Spinal cord (tissue), 9 donors: ENCODE measurements at regions not wholly inside any gene's neighbourhood (a gene's known extent, or its start where the extent isn't known, plus 50 kb on each side); places are given as distances from the start of the nearest gene placed in this dataset.
A peak's percentile ranks its signal among the peaks of the same experiment; 100 is the strongest.

Experiments
- DNase-seq, 6 donors: peaks; one replicate each; pipeline versions ENCODE4 v3.0.0 to v3.0.0-alpha.2; 2013 to 2015; ENCODE audit warnings: low spot score in 6 of 6, low read depth in 4 of 6
- H3K27ac ChIP-seq: one replicate; pipeline ENCODE4 v1.5.1; 2013; ENCODE audit warnings: low read depth, low read length, control low read depth
- H3K27me3 ChIP-seq: one replicate; pipeline ENCODE4 v1.6.1; 2013; ENCODE audit warnings: low read length; ENCODE audit not compliant: control insufficient read depth, insufficient read depth
- H3K36me3 ChIP-seq: one replicate; pipeline ENCODE4 v1.6.1; 2013; ENCODE audit warnings: low read length; ENCODE audit not compliant: control insufficient read depth, insufficient read depth
- H3K4me1 ChIP-seq: one replicate; pipeline ENCODE4 v1.6.1; 2013; ENCODE audit warnings: low read length; ENCODE audit not compliant: control insufficient read depth, insufficient read depth
- H3K4me3 ChIP-seq: one replicate; pipeline ENCODE4 v1.5.1; 2013; ENCODE audit warnings: low read depth, low read length, control low read depth
- H3K9me3 ChIP-seq: one replicate; pipeline ENCODE4 v1.6.1; 2013; ENCODE audit warnings: low read length; ENCODE audit not compliant: control insufficient read depth, insufficient read depth
- WGBS: methylation state at CpG from one replicate; pipeline ENCODE4 v1.1.5; 2013; ENCODE audit warnings: missing lambda C conversion rate; ENCODE audit not compliant: insufficient coverage; 5-methylcytosine and 5-hydroxymethylcytosine counted together
- donor health status: healthy.

DNA sequence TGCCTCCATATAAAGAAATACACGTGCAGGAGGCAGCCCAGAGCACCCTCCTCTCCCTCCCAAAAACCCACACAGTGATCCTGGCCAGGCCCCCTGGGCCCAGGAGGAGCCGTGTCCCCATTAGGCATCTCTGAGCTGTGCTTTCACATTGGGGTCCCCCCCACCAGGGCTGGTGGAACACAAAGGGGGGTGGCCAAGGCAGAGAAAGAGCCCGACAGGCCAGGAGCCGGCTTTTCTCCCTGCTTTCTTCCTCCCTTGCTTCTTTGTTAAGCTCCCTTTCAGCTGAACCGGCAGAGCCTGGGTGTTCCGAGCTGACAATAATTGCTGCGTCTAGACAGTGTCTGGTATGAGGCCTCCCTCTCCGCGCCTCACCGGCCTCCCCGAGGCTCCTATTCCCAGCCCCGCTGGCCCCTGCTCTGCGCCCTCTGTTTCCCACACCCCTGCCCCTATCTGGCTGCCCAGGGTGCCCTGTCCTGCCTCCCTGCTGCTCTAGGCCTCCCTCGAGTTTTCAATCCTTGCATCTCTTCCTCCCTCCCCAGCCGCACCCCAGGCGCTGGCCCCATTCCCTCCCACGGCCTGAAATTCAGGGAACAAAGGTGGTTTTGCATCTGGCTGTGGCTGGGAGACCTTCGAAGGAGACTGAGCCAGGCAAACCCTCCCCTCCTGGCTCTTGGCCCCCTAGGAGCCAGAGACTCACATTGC lies 120.6 kb downstream of the C9orf50 start:
- Histone ChIP-seq H3K27me3 (no peaks in the 10 kb centered on the region), H3K4me1 (peaks cover 64% of the 10 kb centered on the region), H3K27ac (peak overlapping the region; percentile 98), H3K4me3 (no peak overlapping the region), H3K36me3 (peaks cover 7% of the 10 kb centered on the region), H3K9me3 (no peaks in the 10 kb centered on the region)
- DNase-seq, result peak in 2 of 6 donors; percentile 87 to 88
- WGBS, result 14% methylated on average over 14 of the region's 18 CpGs

DNA sequence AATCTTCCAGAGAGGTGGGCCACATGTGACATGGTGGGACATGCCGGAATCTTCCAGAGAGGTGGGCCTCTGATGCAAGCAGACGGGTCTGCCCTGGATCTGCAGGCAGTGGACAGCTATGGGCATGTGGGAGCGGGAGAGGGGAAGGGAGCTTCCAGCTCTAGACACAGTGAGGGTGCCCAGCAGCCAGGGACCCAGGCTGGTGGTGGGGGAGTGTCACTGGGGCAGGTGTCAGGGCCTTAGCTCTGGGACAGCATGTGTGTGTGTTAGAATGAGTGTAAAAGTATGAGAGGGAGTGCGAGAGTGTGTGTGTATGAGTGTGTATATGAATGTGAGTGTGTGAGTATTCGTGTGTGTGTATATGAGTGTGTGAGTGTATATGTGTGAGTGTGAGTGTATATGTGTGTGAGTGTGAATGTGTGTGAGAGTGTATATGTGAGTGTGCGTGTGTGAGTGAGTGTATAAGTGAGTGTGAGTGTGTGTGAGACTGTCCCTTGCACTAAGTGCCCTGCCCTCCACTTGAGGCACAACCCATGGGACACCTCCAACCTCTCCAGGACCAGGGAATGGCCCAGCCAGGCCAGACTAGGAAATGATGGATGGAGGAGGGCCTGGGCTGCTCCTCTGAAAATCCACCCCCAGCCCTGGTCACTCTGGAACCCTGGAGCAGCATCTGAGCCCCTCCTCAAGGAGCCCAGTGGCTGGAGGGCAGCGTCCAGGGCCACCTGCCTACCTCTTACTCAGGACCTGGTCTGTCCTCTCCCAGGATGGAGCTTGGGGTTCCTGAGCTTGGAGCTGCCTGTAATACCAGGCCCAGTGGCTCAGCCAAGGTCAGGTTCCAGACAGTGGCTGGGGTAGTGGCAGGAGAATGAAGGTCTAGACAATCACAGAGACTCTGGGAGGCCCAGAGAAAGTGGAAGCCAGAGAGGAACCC lies 122.2 kb downstream of the C9orf50 start:
- H3K4me3 ChIP-seq, result peak overlapping the region; percentile 12
- no peak for DNase-seq
- WGBS, result 84% methylated on average over 7 of the region's 7 CpGs

DNA sequence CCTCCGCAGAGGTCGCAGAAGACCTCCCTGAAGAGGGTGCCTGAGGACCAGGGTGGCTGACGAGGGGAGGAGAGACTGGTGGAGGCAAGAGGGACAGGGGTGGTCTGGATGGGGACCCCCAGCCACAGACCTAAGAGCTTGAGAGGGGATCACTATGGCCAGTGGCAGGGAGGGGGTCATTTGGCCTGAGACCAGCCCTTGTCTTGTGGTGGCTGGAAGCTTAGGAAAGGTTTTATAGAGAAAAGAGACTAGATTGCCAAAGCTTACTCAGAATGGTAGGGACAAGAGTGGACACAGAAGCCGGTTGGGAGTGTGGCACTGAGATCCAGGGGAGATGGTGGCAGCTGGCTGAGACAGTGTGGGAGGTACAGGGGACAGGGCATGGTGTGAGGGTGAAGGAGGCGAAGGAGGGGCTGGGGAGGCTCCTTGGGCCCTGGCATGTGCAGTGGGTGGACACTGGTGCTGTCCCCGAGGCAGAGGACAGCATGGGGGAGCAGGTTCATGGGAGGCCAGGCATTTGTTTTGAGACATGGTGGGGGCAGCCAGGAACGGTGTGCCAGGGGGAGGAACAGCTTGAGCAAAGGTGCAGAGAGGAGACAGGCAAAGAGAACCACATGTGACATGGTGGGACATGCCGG lies 123.0 kb downstream of the C9orf50 start:
- Histone ChIP-seq H3K36me3 (peaks cover 9% of the 10 kb centered on the region), H3K27me3 (no peaks in the 10 kb centered on the region), H3K4me1 (peaks cover 76% of the 10 kb centered on the region), H3K9me3 (no peaks in the 10 kb centered on the region), H3K27ac (peak overlapping the region; percentile 98), H3K4me3 (peak overlapping the region; percentile 38)
- DNase-seq, result peak in 1 of 6 donors; percentile 55
- 21% methylated on average over 8 of the region's 8 CpGs for WGBS

More for the DNA sequence above, 122.2 kb downstream of the C9orf50 start:
- no peaks in the 10 kb centered on the region for H3K27me3 ChIP-seq
- peaks cover 14% of the 10 kb centered on the region for H3K36me3 ChIP-seq
- peak overlapping the region; percentile 98 for H3K27ac ChIP-seq
- peaks cover 71% of the 10 kb centered on the region for H3K4me1 ChIP-seq
- H3K9me3 ChIP-seq, result no peaks in the 10 kb centered on the region

GRCh38 chr9:129497005-129497812 lies 123.7 kb downstream of the C9orf50 start:
- H3K27me3 ChIP-seq, result no peaks in the 10 kb centered on the region
- H3K36me3 ChIP-seq, result peaks cover 9% of the 10 kb centered on the region
- peak overlapping the region; percentile 98 for H3K27ac ChIP-seq
- peak overlapping the region; percentile 38 for H3K4me3 ChIP-seq
- 2% methylated on average over 9 of the region's 16 CpGs for WGBS
- peaks cover 76% of the 10 kb centered on the region for H3K4me1 ChIP-seq
- DNase-seq, result peak in 1 of 6 donors; percentile 70
- no peaks in the 10 kb centered on the region for H3K9me3 ChIP-seq

DNA sequence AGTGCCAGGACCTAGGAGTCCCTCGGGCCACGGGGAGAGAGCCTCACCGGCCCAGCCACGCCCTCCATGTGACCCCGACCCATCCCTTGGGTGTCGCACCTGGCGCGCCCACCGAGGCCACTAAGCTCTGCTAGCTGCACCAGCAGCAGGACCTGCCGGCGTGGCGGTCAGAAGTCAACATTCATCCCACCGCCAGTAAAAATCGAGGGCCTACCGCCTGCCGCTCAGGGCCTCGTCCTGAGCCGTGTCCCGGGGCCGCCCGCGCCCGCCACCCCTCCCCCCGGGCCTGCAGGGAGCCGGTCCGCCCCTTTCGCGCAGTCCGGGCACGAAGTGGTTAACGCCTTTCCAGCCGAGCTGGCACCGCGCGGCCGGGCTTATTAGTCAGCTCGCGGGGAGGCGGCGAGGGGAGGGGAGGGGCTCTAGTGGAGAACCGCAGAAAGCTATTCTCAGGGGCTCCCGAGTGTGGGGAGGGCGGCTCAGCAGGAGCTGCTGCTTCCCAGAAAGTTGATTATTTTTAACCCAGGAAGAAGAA lies 124.4 kb downstream of the C9orf50 start:
- DNase-seq, result peak; percentile 89 to 99 (median 90)
- WGBS, result under 1% methylated on average over 42 of the region's 43 CpGs
- H3K4me1 ChIP-seq, result peaks cover 77% of the 10 kb centered on the region
- peaks cover 9% of the 10 kb centered on the region for H3K36me3 ChIP-seq
- no peaks in the 10 kb centered on the region for H3K9me3 ChIP-seq
- H3K4me3 ChIP-seq, result peak overlapping the region; percentile 38
- no peaks in the 10 kb centered on the region for H3K27me3 ChIP-seq
- peak overlapping the region; percentile 98 for H3K27ac ChIP-seq

- 5% methylated on average over 48 of the region's 50 CpGs for WGBS
- Histone ChIP-seq H3K4me1 (peaks cover 81% of the 10 kb centered on the region), H3K27ac (peak overlapping the region; percentile 98), H3K4me3 (peak overlapping the region; percentile 38), H3K36me3 (peaks cover 9% of the 10 kb centered on the region), H3K9me3 (no peaks in the 10 kb centered on the region), H3K27me3 (no peaks in the 10 kb centered on the region)
- peak in 5 of 6 donors; percentile 81 to 98 (median 86) for DNase-seq
Measured at GRCh38 chr9:129495620-129496472, 125.1 kb downstream of the C9orf50 start.

DNA sequence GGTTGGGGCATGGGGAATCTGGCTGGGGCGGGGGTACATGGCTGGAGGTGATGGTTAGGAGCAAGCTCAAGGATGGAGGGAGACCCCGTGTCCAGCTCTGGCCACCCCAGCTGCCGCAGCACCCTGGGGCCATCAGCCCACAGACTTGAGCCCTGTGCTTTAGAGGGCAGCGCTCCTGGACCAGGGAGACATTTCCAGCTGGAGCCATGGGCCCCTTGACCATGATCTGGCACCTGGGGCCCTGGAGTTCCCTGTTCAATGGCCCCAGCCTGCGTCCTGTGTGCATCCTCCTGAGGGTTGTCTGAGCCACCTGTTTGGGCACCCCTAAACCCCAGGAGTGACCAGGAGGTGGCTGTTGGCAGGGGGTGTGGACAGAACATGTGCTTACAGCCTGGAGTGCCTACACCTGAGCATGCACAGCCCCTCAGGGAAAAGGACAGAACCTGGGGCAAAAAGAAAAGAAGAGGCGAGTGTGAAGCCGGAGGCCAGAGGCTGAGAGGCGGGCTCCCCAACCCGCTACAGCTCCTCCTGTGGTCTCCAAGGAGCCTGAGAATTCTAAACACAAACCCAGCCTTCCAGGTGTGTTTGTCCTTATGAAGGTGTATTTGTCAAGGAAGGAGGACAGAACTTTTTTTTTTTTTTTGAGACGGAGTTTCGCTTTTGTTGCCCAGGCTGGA lies 126.7 kb downstream of the C9orf50 start:
- no peak overlapping the region for H3K4me3 ChIP-seq
- DNase-seq, result no peak
- peaks cover 9% of the 10 kb centered on the region for H3K36me3 ChIP-seq
- WGBS, result 82% methylated on average over 6 of the region's 11 CpGs
- no peaks in the 10 kb centered on the region for H3K9me3 ChIP-seq
- no peak overlapping the region for H3K27ac ChIP-seq
- H3K4me1 ChIP-seq, result peaks cover 81% of the 10 kb centered on the region
- H3K27me3 ChIP-seq, result no peaks in the 10 kb centered on the region

GRCh38 chr9:129493706-129494047 lies 127.2 kb downstream of the C9orf50 start:
- no peaks in the 10 kb centered on the region for H3K9me3 ChIP-seq
- H3K27ac ChIP-seq, result no peak overlapping the region
- peaks cover 7% of the 10 kb centered on the region for H3K36me3 ChIP-seq
- H3K4me1 ChIP-seq, result peaks cover 81% of the 10 kb centered on the region
- no peak for DNase-seq
- no peaks in the 10 kb centered on the region for H3K27me3 ChIP-seq
- H3K4me3 ChIP-seq, result no peak overlapping the region
- WGBS, result 61% methylated on average over 8 of the region's 8 CpGs
